ENCODE measurements at regions not wholly inside any gene's neighbourhood (a gene's known extent, or its start where the extent isn't known, plus 50 kb on each side); places are given as distances from the start of the nearest gene placed in this dataset.

GRCh38 chr7:3119963-3120362, 76.3 kb upstream of the CARD11 start:
- TF ChIP-seq EP300 (IDR thresholded peaks at IDR 0.05) (no peak), POLR2A (IDR thresholded peaks at IDR 0.05) (no peak), CTCF (IDR thresholded peaks at IDR 0.05) (no peak), POLR2AphosphoS5 (IDR thresholded peaks at IDR 0.05) (no peak)
- H3K27me3 ChIP-seq: peaks cover 0 to 17% (median 0%) of the 10 kb centered on the region in 3 donors
- no peaks in the 10 kb centered on the region for H3K4me1 ChIP-seq
- no peaks in the 10 kb centered on the region for H3K36me3 ChIP-seq
- H3K27ac ChIP-seq: no peak overlapping the region
- H3K4me3 ChIP-seq: no peak overlapping the region
- intact Hi-C loops (cut with DNase I): no loop called here
- WGBS, 2 donors: 69 to 83% methylated on average over 3 of the region's 3 CpGs
- no peak for DNase-seq
- H3K9me3 ChIP-seq: peaks cover 0 to 7% (median 0%) of the 10 kb centered on the region in 4 donors

- Histone ChIP-seq H3K4me3 (no peak overlapping the region), H3K4me1 (no peaks in the 10 kb centered on the region), H3K9me3 (peaks cover 0 to 7% (median 0%) of the 10 kb centered on the region in 4 donors), H3K27me3 (peaks cover 0 to 17% (median 0%) of the 10 kb centered on the region in 3 donors), H3K27ac (no peak overlapping the region), H3K36me3 (no peaks in the 10 kb centered on the region)
- intact Hi-C loops (cut with DNase I): no loop called here
- DNase-seq: no peak
- TF ChIP-seq EP300 (IDR thresholded peaks at IDR 0.05) (no peak), POLR2AphosphoS5 (IDR thresholded peaks at IDR 0.05) (no peak), POLR2A (IDR thresholded peaks at IDR 0.05) (no peak), CTCF (IDR thresholded peaks at IDR 0.05) (no peak)
- 82 to 84% methylated on average over 3 of the region's 3 CpGs for WGBS, 2 donors
Observed at GRCh38 chr7:3120513-3120912, 76.8 kb upstream of the CARD11 start.

- TF ChIP-seq CTCF (IDR thresholded peaks at IDR 0.05) (no peak), POLR2A (IDR thresholded peaks at IDR 0.05) (no peak), EP300 (IDR thresholded peaks at IDR 0.05) (no peak), POLR2AphosphoS5 (IDR thresholded peaks at IDR 0.05) (no peak)
- no peak for DNase-seq
- H3K4me1 ChIP-seq: no peaks in the 10 kb centered on the region
- H3K36me3 ChIP-seq: no peaks in the 10 kb centered on the region
- intact Hi-C loops (cut with DNase I): no loop called here
- no peak overlapping the region for H3K4me3 ChIP-seq
- no peaks in the 10 kb centered on the region for H3K9me3 ChIP-seq
- H3K27ac ChIP-seq: no peak overlapping the region
- no peaks in the 10 kb centered on the region for H3K27me3 ChIP-seq
- 74 to 80% methylated on average over 11 of the region's 11 CpGs for WGBS, 2 donors
Observed at GRCh38 chr7:3128857-3129490, 85.3 kb upstream of the CARD11 start.

GRCh38 chr7:3133811-3134385, 90.2 kb upstream of the CARD11 start:
- TF ChIP-seq POLR2AphosphoS5 (IDR thresholded peaks at IDR 0.05) (no peak), EP300 (IDR thresholded peaks at IDR 0.05) (no peak), CTCF (IDR thresholded peaks at IDR 0.05) (no peak), POLR2A (IDR thresholded peaks at IDR 0.05) (no peak)
- no peak overlapping the region for H3K27ac ChIP-seq
- H3K4me3 ChIP-seq: no peak overlapping the region
- no peak for DNase-seq
- peaks cover 0 to 1% (median 0%) of the 10 kb centered on the region in 3 donors for H3K27me3 ChIP-seq
- WGBS, 2 donors: 51 to 77% methylated on average over 8 of the region's 8 CpGs
- no peaks in the 10 kb centered on the region for H3K9me3 ChIP-seq
- intact Hi-C loops (cut with DNase I): no loop called here
- no peaks in the 10 kb centered on the region for H3K4me1 ChIP-seq
- no peaks in the 10 kb centered on the region for H3K36me3 ChIP-seq
